CD4-positive, alpha-beta T cell (primary cell): ENCODE measurements at regions not wholly inside any gene's neighbourhood (a gene's known extent, or its start where the extent isn't known, plus 50 kb on each side); places are given as distances from the start of the nearest gene placed in this dataset.

Experiments used
- ATAC-seq: fragments of 200-7000 bp; cut with Tn5 transposase; one replicate; pipeline ENCODE4 v1.10.0; 2022; ENCODE audit warnings: mild to moderate bottlenecking; ENCODE audit not compliant: poor library complexity
- CTCF ChIA-PET: fragments of 350-600 bp; sonication (Branson Sonifier 250); formaldehyde crosslinking; loops from one replicate; lab custom pipeline; 2021; ENCODE audit warnings: antibody characterized with exemption, inconsistent platforms; lab: Charles Lee
- POLR2A ChIA-PET: fragments of 350-600 bp; sonication (Branson Sonifier 250); formaldehyde crosslinking; loops from one replicate; lab custom pipeline; 2021; ENCODE audit warnings: antibody characterized with exemption, inconsistent platforms; lab: Charles Lee
- DNase-seq, 14 experiments: peaks; one replicate each; pipeline ENCODE4 v3.0.0-alpha.2; 2013 to 2020; ENCODE audit warnings: mixed read lengths in 2 of 14
- H3K27ac ChIP-seq, 2 donors: one replicate each; pipeline versions ENCODE4 v1.5.1 to v1.7.0; 2013; ENCODE audit warnings: low read length in 2 of 2, low read depth in 1 of 2, mild to moderate bottlenecking in 1 of 2
- H3K27me3 ChIP-seq, 2 experiments: 1 replicate in 1 of 2; 2 replicates in 1 of 2; pipeline versions ENCODE4 v1.6.1 to v1.7.0; 2013; ENCODE audit warnings: low read length in 2 of 2, control low read depth in 1 of 2, mild to moderate bottlenecking in 1 of 2, moderate library complexity in 1 of 2; ENCODE audit not compliant: insufficient read depth in 2 of 2, control insufficient read depth in 1 of 2
- H3K36me3 ChIP-seq: one replicate; pipeline ENCODE4 v1.6.1; 2013; ENCODE audit warnings: low read length, control low read depth; ENCODE audit not compliant: insufficient read depth
- H3K4me1 ChIP-seq: one replicate; pipeline ENCODE4 v1.6.1; 2013; ENCODE audit warnings: low read length, control low read depth; ENCODE audit not compliant: insufficient read depth
- H3K4me3 ChIP-seq: one replicate; pipeline ENCODE4 v1.5.1; 2013; ENCODE audit warnings: mild to moderate bottlenecking, low read length, moderate library complexity
- H3K9me3 ChIP-seq, 2 experiments: 1 replicate in 1 of 2; 2 replicates in 1 of 2; pipeline versions ENCODE4 v1.6.1 to v1.7.0; 2013; ENCODE audit warnings: low read length in 2 of 2, mild to moderate bottlenecking in 2 of 2, control low read depth in 1 of 2, moderate library complexity in 1 of 2; ENCODE audit not compliant: control insufficient read depth in 1 of 2, insufficient read depth in 1 of 2
- H3K27ac Mint-ChIP-seq: one replicate; pipeline ENCODE4 v1.8.0; 2020; ENCODE audit warnings: mixed read lengths
- H3K27me3 Mint-ChIP-seq: one replicate; pipeline ENCODE4 v1.8.0; 2021; ENCODE audit warnings: mixed read lengths
- H3K36me3 Mint-ChIP-seq: one replicate; pipeline ENCODE4 v1.8.0; 2021; ENCODE audit warnings: low read depth, mixed read lengths
- H3K4me1 Mint-ChIP-seq: one replicate; pipeline ENCODE4 v1.8.0; 2021; ENCODE audit warnings: low read depth, mixed read lengths
- H3K4me3 Mint-ChIP-seq: one replicate; pipeline ENCODE4 v1.8.0; 2020; ENCODE audit warnings: mild to moderate bottlenecking, mixed read lengths
- H3K9me3 Mint-ChIP-seq: one replicate; pipeline ENCODE4 v1.8.0; 2020; ENCODE audit warnings: mixed read lengths
- CTCF ChIP-seq: fragments of 200-600 bp; IDR thresholded peaks from one replicate; pipeline ENCODE4 v1.8.0; 2022; ENCODE audit warnings: antibody characterized with exemption, mild to moderate bottlenecking
- intact Hi-C, 2 experiments: fragments of 100-400 bp; cut with DNase I in 1 of 2; cut with micrococcal nuclease in 1 of 2; formaldehyde crosslinking; loops; one replicate each; pipeline versions ENCODE4 v1.15.1 to v1.9.0; 2023 to 2025; cut with DNase I, micrococcal nuclease

DNA sequence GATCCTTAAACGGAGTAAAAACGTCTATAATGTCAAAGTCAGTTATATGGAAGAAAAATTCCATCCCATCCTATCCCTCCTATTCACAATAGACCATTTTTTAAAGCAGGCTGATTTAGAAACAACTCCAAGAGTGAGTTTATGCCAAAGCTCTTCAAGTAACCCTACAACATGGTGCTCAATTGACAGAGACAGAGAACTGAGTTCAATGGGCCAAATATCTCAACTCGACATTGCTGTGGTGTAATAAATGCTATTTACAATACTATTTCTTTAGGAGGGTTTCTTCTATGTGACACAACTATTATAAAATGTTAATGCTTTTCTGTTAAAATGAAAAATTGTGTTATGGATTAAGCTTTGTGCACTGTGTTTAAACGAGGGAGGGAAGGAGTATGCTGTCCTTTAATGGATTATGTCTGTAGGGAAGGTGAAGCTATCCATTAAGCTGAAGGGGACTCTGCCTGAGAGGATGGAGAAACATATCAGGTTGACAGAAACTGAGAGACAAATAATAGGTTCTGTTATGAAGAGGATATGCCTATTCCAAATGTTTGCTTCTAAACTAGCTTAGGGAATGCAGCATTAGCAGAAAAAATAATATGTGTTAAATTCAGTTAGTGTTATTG lies 362.5 kb upstream of the CHRM3 start:
- TF ChIP-seq CTCF: no peak
- no peak overlapping the region for H3K4me3 Mint-ChIP-seq
- no peak overlapping the region for H3K27ac Mint-ChIP-seq
- H3K27ac ChIP-seq: no peak overlapping the region
- H3K9me3 Mint-ChIP-seq: peaks cover 4% of the 10 kb centered on the region
- H3K36me3 Mint-ChIP-seq: no peaks in the 10 kb centered on the region
- no peak overlapping the region for H3K4me3 ChIP-seq
- no peaks in the 10 kb centered on the region for H3K4me1 Mint-ChIP-seq
- ChIA-PET POLR2A (interaction anchor here (0.8 kb wide), 1 partner anchor 14 kb away, joined by 3 read pairs; no protein-coding TSS in a partner anchor), CTCF (no interaction called here)
- H3K27me3 ChIP-seq: no peaks in the 10 kb centered on the region
- DNase-seq (no peak), ATAC-seq (no peak)
- no peaks in the 10 kb centered on the region for H3K4me1 ChIP-seq
- H3K9me3 ChIP-seq: no peaks in the 10 kb centered on the region
- no peaks in the 10 kb centered on the region for H3K27me3 Mint-ChIP-seq
- no peaks in the 10 kb centered on the region for H3K36me3 ChIP-seq
- intact Hi-C loops: no loop called here

- no peak overlapping the region for H3K4me3 Mint-ChIP-seq
- no peak overlapping the region for H3K27ac Mint-ChIP-seq
- no peaks in the 10 kb centered on the region for H3K27me3 ChIP-seq
- no peak overlapping the region for H3K27ac ChIP-seq
- H3K4me3 ChIP-seq: no peak overlapping the region
- H3K27me3 Mint-ChIP-seq: no peaks in the 10 kb centered on the region
- H3K4me1 ChIP-seq: no peaks in the 10 kb centered on the region
- no peaks in the 10 kb centered on the region for H3K4me1 Mint-ChIP-seq
- no peak for DNase-seq
- no peak for TF ChIP-seq CTCF
- H3K9me3 Mint-ChIP-seq: peaks cover 7% of the 10 kb centered on the region
- ATAC-seq: no peak
- peaks cover 2 to 3% of the 10 kb centered on the region in 2 experiments for H3K9me3 ChIP-seq
- intact Hi-C loops: no loop called here
- H3K36me3 Mint-ChIP-seq: no peaks in the 10 kb centered on the region
- CTCF ChIA-PET: no interaction called here
- H3K36me3 ChIP-seq: no peaks in the 10 kb centered on the region
- POLR2A ChIA-PET: no interaction called here
These were observed 370.0 kb upstream of the CHRM3 start for GRCh38 chr1:239016337-239016736.

GRCh38 chr1:239011382-239011781 lies 375.0 kb upstream of the CHRM3 start:
- Mint-ChIP-seq H3K4me1 (no peaks in the 10 kb centered on the region), H3K27ac (no peak overlapping the region), H3K9me3 (peaks cover 4% of the 10 kb centered on the region), H3K4me3 (no peak overlapping the region), H3K27me3 (no peaks in the 10 kb centered on the region), H3K36me3 (no peaks in the 10 kb centered on the region)
- Histone ChIP-seq H3K27me3 (no peaks in the 10 kb centered on the region), H3K4me1 (no peaks in the 10 kb centered on the region), H3K27ac (no peak overlapping the region), H3K9me3 (peaks cover 3% of the 10 kb centered on the region in 2 experiments), H3K36me3 (no peaks in the 10 kb centered on the region), H3K4me3 (no peak overlapping the region)
- ATAC-seq (no peak), DNase-seq (no peak)
- CTCF ChIA-PET: no interaction called here
- no peak for TF ChIP-seq CTCF
- POLR2A ChIA-PET: no interaction called here
- intact Hi-C loops: no loop called here
